ENCODE measurements at regions not wholly inside any gene's neighbourhood (a gene's known extent, or its start where the extent isn't known, plus 50 kb on each side); places are given as distances from the start of the nearest gene placed in this dataset.

DNA sequence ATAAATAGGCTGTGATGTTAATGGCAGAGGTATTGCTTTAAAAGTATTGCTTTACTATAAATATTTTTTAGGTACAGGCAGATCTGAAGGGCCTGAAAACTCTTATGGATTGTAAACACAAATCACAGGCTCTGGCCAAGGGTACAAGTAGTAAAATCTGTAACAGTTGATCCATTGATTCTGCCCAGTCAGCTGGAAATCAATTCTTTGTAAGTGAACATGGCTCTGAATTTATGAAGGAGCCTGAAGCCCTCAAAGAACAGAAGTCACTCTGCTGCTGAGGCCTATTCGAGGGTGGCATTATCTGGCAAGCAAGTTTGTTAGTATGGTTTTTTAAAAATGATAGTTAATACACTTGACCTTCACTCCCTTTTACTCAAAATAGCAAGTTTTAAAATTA, 834.0 kb upstream of the TMPRSS15 start:
- TF ChIP-seq, protein P1, sequence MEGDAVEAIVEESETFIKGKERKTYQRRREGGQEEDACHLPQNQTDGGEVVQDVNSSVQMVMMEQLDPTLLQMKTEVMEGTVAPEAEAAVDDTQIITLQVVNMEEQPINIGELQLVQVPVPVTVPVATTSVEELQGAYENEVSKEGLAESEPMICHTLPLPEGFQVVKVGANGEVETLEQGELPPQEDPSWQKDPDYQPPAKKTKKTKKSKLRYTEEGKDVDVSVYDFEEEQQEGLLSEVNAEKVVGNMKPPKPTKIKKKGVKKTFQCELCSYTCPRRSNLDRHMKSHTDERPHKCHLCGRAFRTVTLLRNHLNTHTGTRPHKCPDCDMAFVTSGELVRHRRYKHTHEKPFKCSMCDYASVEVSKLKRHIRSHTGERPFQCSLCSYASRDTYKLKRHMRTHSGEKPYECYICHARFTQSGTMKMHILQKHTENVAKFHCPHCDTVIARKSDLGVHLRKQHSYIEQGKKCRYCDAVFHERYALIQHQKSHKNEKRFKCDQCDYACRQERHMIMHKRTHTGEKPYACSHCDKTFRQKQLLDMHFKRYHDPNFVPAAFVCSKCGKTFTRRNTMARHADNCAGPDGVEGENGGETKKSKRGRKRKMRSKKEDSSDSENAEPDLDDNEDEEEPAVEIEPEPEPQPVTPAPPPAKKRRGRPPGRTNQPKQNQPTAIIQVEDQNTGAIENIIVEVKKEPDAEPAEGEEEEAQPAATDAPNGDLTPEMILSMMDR (conservative IDR thresholded peaks at IDR 0.05 in 1 of 2, IDR thresholded peaks at IDR 0.05 in 1 of 2; ENCODE audit: extremely low read depth in 1 of 2, insufficient read depth in 1 of 2, low read depth in 1 of 2, low read length in 2 of 2): no peak
- TF ChIP-seq EZH2 (IDR thresholded peaks at IDR 0.05; ENCODE audit: borderline replicate concordance, low read length): no peak

All from mammary epithelial cell (primary cell).